ENCODE measurements at regions not wholly inside any gene's neighbourhood (a gene's known extent, or its start where the extent isn't known, plus 50 kb on each side); places are given as distances from the start of the nearest gene placed in this dataset.
"Not testable (repeated sequence)": the region's sequence is repeated elsewhere in the genome, so short reads cannot be mapped to it uniquely, and the experiment has no call there.

GRCh38 chr2:109715313-109715805 is 78.7 kb upstream of the RGPD5 start:
- H3K27me3 Mint-ChIP-seq, result peaks cover 5% of the 10 kb centered on the region
- TF ChIP-seq, protein P1, sequence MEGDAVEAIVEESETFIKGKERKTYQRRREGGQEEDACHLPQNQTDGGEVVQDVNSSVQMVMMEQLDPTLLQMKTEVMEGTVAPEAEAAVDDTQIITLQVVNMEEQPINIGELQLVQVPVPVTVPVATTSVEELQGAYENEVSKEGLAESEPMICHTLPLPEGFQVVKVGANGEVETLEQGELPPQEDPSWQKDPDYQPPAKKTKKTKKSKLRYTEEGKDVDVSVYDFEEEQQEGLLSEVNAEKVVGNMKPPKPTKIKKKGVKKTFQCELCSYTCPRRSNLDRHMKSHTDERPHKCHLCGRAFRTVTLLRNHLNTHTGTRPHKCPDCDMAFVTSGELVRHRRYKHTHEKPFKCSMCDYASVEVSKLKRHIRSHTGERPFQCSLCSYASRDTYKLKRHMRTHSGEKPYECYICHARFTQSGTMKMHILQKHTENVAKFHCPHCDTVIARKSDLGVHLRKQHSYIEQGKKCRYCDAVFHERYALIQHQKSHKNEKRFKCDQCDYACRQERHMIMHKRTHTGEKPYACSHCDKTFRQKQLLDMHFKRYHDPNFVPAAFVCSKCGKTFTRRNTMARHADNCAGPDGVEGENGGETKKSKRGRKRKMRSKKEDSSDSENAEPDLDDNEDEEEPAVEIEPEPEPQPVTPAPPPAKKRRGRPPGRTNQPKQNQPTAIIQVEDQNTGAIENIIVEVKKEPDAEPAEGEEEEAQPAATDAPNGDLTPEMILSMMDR (IDR thresholded peaks at IDR 0.05), result no peak
- H3K27ac Mint-ChIP-seq, result no peak overlapping the region

GRCh38 chr2:109716596-109716995 is 77.5 kb upstream of the RGPD5 start:
- H3K36me3 Mint-ChIP-seq (ENCODE audit: low read depth); CTCF ChIA-PET; H3K4me3 ChIP-seq (ENCODE audit: low read length); POLR2A ChIA-PET; H3K27me3 ChIP-seq (ENCODE audit: control insufficient read depth in 1 of 2, insufficient read depth in 2 of 2, low read length in 2 of 2); intact Hi-C loops (cut with DNase I, micrococcal nuclease); H3K27ac Mint-ChIP-seq; H3K27me3 Mint-ChIP-seq; H3K36me3 ChIP-seq (ENCODE audit: insufficient read depth, low read length); H3K9me3 ChIP-seq (ENCODE audit: control insufficient read depth in 1 of 2, insufficient read depth in 1 of 2, low read length in 2 of 2); H3K4me3 Mint-ChIP-seq; H3K4me1 ChIP-seq (ENCODE audit: insufficient read depth, low read length); DNase-seq; H3K4me1 Mint-ChIP-seq (ENCODE audit: low read depth); H3K9me3 Mint-ChIP-seq; ATAC-seq (ENCODE audit: poor library complexity); H3K27ac ChIP-seq (ENCODE audit: low read depth in 1 of 2, low read length in 2 of 2): not testable (repeated sequence)

More at GRCh38 chr2:109715313-109715805, 78.7 kb upstream of the RGPD5 start:
- Mint-ChIP-seq H3K4me3 (no peak overlapping the region), H3K4me1 (ENCODE audit: low read depth) (no peaks in the 10 kb centered on the region), H3K9me3 (no peaks in the 10 kb centered on the region), H3K36me3 (ENCODE audit: low read depth) (no peaks in the 10 kb centered on the region)
- intact Hi-C loops (cut with DNase I, micrococcal nuclease), result no loop called here
- Histone ChIP-seq H3K4me3 (ENCODE audit: low read length) (no peak overlapping the region), H3K27me3 (ENCODE audit: control insufficient read depth in 1 of 2, insufficient read depth in 2 of 2, low read length in 2 of 2) (no peaks in the 10 kb centered on the region), H3K36me3 (ENCODE audit: insufficient read depth, low read length) (no peaks in the 10 kb centered on the region), H3K4me1 (ENCODE audit: insufficient read depth, low read length) (no peaks in the 10 kb centered on the region), H3K27ac (ENCODE audit: low read depth in 1 of 2, low read length in 2 of 2) (no peak overlapping the region), H3K9me3 (ENCODE audit: control insufficient read depth in 1 of 2, insufficient read depth in 1 of 2, low read length in 2 of 2) (no peaks in the 10 kb centered on the region)
- no peak for DNase-seq
- CTCF ChIA-PET, result no interaction called here
- POLR2A ChIA-PET, result no interaction called here
- ATAC-seq (ENCODE audit: poor library complexity), result no peak

GRCh38 chr2:109718139-109718538 is 76.0 kb upstream of the RGPD5 start:
- Mint-ChIP-seq H3K27me3 (peaks cover 5% of the 10 kb centered on the region), H3K36me3 (ENCODE audit: low read depth) (no peaks in the 10 kb centered on the region), H3K4me1 (ENCODE audit: low read depth) (no peaks in the 10 kb centered on the region), H3K27ac (no peak overlapping the region), H3K4me3 (no peak overlapping the region), H3K9me3 (no peaks in the 10 kb centered on the region)
- TF ChIP-seq, protein P1 (IDR thresholded peaks at IDR 0.05), result no peak
- Histone ChIP-seq H3K36me3 (ENCODE audit: insufficient read depth, low read length) (no peaks in the 10 kb centered on the region), H3K27ac (ENCODE audit: low read depth in 1 of 2, low read length in 2 of 2) (no peak overlapping the region), H3K4me1 (ENCODE audit: insufficient read depth, low read length) (no peaks in the 10 kb centered on the region), H3K9me3 (ENCODE audit: control insufficient read depth in 1 of 2, insufficient read depth in 1 of 2, low read length in 2 of 2) (no peaks in the 10 kb centered on the region), H3K4me3 (ENCODE audit: low read length) (no peak overlapping the region), H3K27me3 (ENCODE audit: control insufficient read depth in 1 of 2, insufficient read depth in 2 of 2, low read length in 2 of 2) (no peaks in the 10 kb centered on the region)
- CTCF ChIA-PET, result no interaction called here
- DNase-seq (no peak), ATAC-seq (ENCODE audit: poor library complexity) (no peak)
- intact Hi-C loops (cut with DNase I, micrococcal nuclease), result no loop called here
- POLR2A ChIA-PET, result no interaction called here

DNA sequence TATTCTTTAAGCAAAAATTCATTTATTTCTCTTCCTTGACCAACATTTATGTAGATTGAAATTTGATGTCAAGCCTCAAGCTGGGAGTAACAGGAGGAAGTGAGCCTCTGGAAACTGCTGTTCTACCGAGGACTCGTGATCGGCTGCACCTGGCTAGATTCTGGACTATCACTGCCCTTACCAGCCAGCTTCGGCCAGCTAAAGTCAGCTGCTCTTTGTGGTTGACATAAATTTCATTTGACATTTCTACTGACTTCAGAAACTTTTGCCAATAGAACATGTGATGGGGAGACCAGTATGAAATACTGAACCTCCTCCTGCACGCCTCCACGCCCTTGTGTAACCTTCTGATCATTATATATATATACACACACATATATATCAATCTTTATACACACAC is 74.2 kb upstream of the RGPD5 start:
- H3K4me1 Mint-ChIP-seq (ENCODE audit: low read depth), result no peaks in the 10 kb centered on the region
- ChIA-PET CTCF (no interaction called here), POLR2A (no interaction called here)
- Histone ChIP-seq H3K4me1 (ENCODE audit: insufficient read depth, low read length) (no peaks in the 10 kb centered on the region), H3K36me3 (ENCODE audit: insufficient read depth, low read length) (no peaks in the 10 kb centered on the region), H3K4me3 (ENCODE audit: low read length) (no peak overlapping the region), H3K27ac (ENCODE audit: low read depth in 1 of 2, low read length in 2 of 2) (no peak overlapping the region), H3K27me3 (ENCODE audit: control insufficient read depth in 1 of 2, insufficient read depth in 2 of 2, low read length in 2 of 2) (peaks cover 0 to 3% of the 10 kb centered on the region in 2 experiments), H3K9me3 (ENCODE audit: control insufficient read depth in 1 of 2, insufficient read depth in 1 of 2, low read length in 2 of 2) (peaks cover 0 to 4% of the 10 kb centered on the region in 2 experiments)
- no peaks in the 10 kb centered on the region for H3K36me3 Mint-ChIP-seq (ENCODE audit: low read depth)
- no peak overlapping the region for H3K27ac Mint-ChIP-seq
- TF ChIP-seq, protein P1 (IDR thresholded peaks at IDR 0.05), result no peak
- ATAC-seq (ENCODE audit: poor library complexity), result no peak
- no peaks in the 10 kb centered on the region for H3K9me3 Mint-ChIP-seq
- DNase-seq, result no peak
- intact Hi-C loops (cut with DNase I, micrococcal nuclease), result no loop called here
- H3K4me3 Mint-ChIP-seq, result no peak overlapping the region
- H3K27me3 Mint-ChIP-seq, result peaks cover 8% of the 10 kb centered on the region
